Esophagus (tissue), 2 donors: ENCODE measurements at regions not wholly inside any gene's neighbourhood (a gene's known extent, or its start where the extent isn't known, plus 50 kb on each side); places are given as distances from the start of the nearest gene placed in this dataset.
A peak's percentile ranks its signal among the peaks of the same experiment; 100 is the strongest.

Experiments
- H3K27ac ChIP-seq, 2 donors: one replicate each; pipeline ENCODE4 v1.5.1; 2013; ENCODE audit warnings: low read depth in 2 of 2, mild to moderate bottlenecking in 2 of 2, inconsistent platforms in 1 of 2, low read length in 1 of 2, moderate library complexity in 1 of 2
- H3K27me3 ChIP-seq, 2 donors: one replicate each; pipeline ENCODE4 v1.6.1; 2013; ENCODE audit warnings: low read length in 2 of 2, control low read depth in 1 of 2, mild to moderate bottlenecking in 1 of 2; ENCODE audit not compliant: insufficient read depth in 2 of 2, control insufficient read depth in 1 of 2
- H3K36me3 ChIP-seq, 2 donors: one replicate each; pipeline ENCODE4 v1.6.1; 2013; ENCODE audit warnings: low read length in 1 of 2; ENCODE audit not compliant: control insufficient read depth in 2 of 2, insufficient read depth in 2 of 2
- H3K4me1 ChIP-seq, 2 donors: one replicate each; pipeline ENCODE4 v1.6.1; 2013; ENCODE audit warnings: low read length in 1 of 2; ENCODE audit not compliant: control insufficient read depth in 2 of 2, insufficient read depth in 2 of 2
- H3K4me3 ChIP-seq, 2 donors: one replicate each; pipeline ENCODE4 v1.5.1; 2013; ENCODE audit warnings: low read length in 2 of 2, mild to moderate bottlenecking in 2 of 2, low read depth in 1 of 2, moderate library complexity in 1 of 2
- H3K9me3 ChIP-seq, 2 donors: one replicate each; pipeline ENCODE4 v1.6.1; 2013; ENCODE audit warnings: mild to moderate bottlenecking in 2 of 2, low read depth in 1 of 2, low read length in 1 of 2, moderate library complexity in 1 of 2; ENCODE audit not compliant: control insufficient read depth in 2 of 2, insufficient read depth in 1 of 2
- WGBS, 2 donors: extraction: QIAGEN DNeasy Blood & Tissue Kit; methylation state at CpG; one replicate each; pipeline ENCODE4 v1.1.7; 2013; 5-methylcytosine and 5-hydroxymethylcytosine counted together
- donor health status: healthy with polysubstance abuse.
- donor health status: Bipolar disorder and iron deficiency.

GRCh38 chr4:183828125-183828524 lies 77.0 kb upstream of the STOX2 start:
- H3K36me3 ChIP-seq, result no peaks in the 10 kb centered on the region
- no peaks in the 10 kb centered on the region for H3K27me3 ChIP-seq
- H3K4me3 ChIP-seq, result no peak overlapping the region
- H3K27ac ChIP-seq, result peak overlapping the region; percentile 59 to 65
- WGBS, 2 donors, result 29 to 45% methylated on average over 6 of the region's 6 CpGs
- no peaks in the 10 kb centered on the region for H3K9me3 ChIP-seq
- H3K4me1 ChIP-seq, result no peaks in the 10 kb centered on the region

- H3K27ac ChIP-seq, result peak overlapping the region; percentile 42 to 59
- no peaks in the 10 kb centered on the region for H3K9me3 ChIP-seq
- no peaks in the 10 kb centered on the region for H3K36me3 ChIP-seq
- H3K27me3 ChIP-seq, result no peaks in the 10 kb centered on the region
- no peaks in the 10 kb centered on the region for H3K4me1 ChIP-seq
- H3K4me3 ChIP-seq, result no peak overlapping the region
- WGBS, 2 donors, result 43 to 50% methylated on average over 3 of the region's 3 CpGs
Observed at GRCh38 chr4:183828839-183829238, 76.3 kb upstream of the STOX2 start.

GRCh38 chr4:183830438-183830985 lies 74.6 kb upstream of the STOX2 start:
- 29 to 30% methylated on average over 2 of the region's 2 CpGs for WGBS, 2 donors
- Histone ChIP-seq H3K27me3 (no peaks in the 10 kb centered on the region), H3K4me1 (no peaks in the 10 kb centered on the region), H3K27ac (peak overlapping the region; percentile 55 to 83), H3K4me3 (no peak overlapping the region), H3K9me3 (no peaks in the 10 kb centered on the region), H3K36me3 (no peaks in the 10 kb centered on the region)

GRCh38 chr4:183831026-183831446 lies 74.1 kb upstream of the STOX2 start:
- H3K36me3 ChIP-seq, result no peaks in the 10 kb centered on the region
- peak overlapping the region; percentile 55 to 83 for H3K27ac ChIP-seq
- 45 to 49% methylated on average over 9 of the region's 9 CpGs for WGBS, 2 donors
- no peak overlapping the region for H3K4me3 ChIP-seq
- H3K27me3 ChIP-seq, result no peaks in the 10 kb centered on the region
- H3K9me3 ChIP-seq, result no peaks in the 10 kb centered on the region
- no peaks in the 10 kb centered on the region for H3K4me1 ChIP-seq

- 60 to 65% methylated on average over 5 of the region's 5 CpGs for WGBS, 2 donors
- H3K27ac ChIP-seq, result peak overlapping the region in 1 of 2 donors; percentile 1
Observed at GRCh38 chr4:183831683-183832082, 73.4 kb upstream of the STOX2 start.

GRCh38 chr4:183832776-183833450 lies 72.2 kb upstream of the STOX2 start:
- Histone ChIP-seq H3K27me3 (no peaks in the 10 kb centered on the region), H3K36me3 (no peaks in the 10 kb centered on the region), H3K9me3 (no peaks in the 10 kb centered on the region), H3K4me3 (no peak overlapping the region), H3K4me1 (no peaks in the 10 kb centered on the region), H3K27ac (peak overlapping the region in 1 of 2 donors; percentile 9)
- 43 to 70% methylated on average over 9 of the region's 9 CpGs for WGBS, 2 donors

More at GRCh38 chr4:183831683-183832082, 73.4 kb upstream of the STOX2 start:
- Histone ChIP-seq H3K27me3 (no peaks in the 10 kb centered on the region), H3K9me3 (no peaks in the 10 kb centered on the region), H3K36me3 (no peaks in the 10 kb centered on the region), H3K4me1 (no peaks in the 10 kb centered on the region), H3K4me3 (no peak overlapping the region)

- Histone ChIP-seq H3K9me3 (no peaks in the 10 kb centered on the region), H3K27ac (peak overlapping the region; percentile 36 to 57), H3K36me3 (no peaks in the 10 kb centered on the region), H3K4me3 (no peak overlapping the region), H3K27me3 (no peaks in the 10 kb centered on the region), H3K4me1 (no peaks in the 10 kb centered on the region)
- 35 to 45% methylated on average over 9 of the region's 9 CpGs for WGBS, 2 donors
Observed at GRCh38 chr4:183834252-183834651, 70.9 kb upstream of the STOX2 start.

GRCh38 chr4:183837222-183837621 lies 67.9 kb upstream of the STOX2 start:
- Histone ChIP-seq H3K4me3 (no peak overlapping the region), H3K4me1 (no peaks in the 10 kb centered on the region), H3K9me3 (no peaks in the 10 kb centered on the region), H3K27ac (no peak overlapping the region), H3K27me3 (no peaks in the 10 kb centered on the region), H3K36me3 (no peaks in the 10 kb centered on the region)
- WGBS, 2 donors, result 82 to 86% methylated on average over 5 of the region's 5 CpGs

GRCh38 chr4:183838987-183839712 lies 66.0 kb upstream of the STOX2 start:
- Histone ChIP-seq H3K27ac (no peak overlapping the region), H3K4me3 (no peak overlapping the region), H3K4me1 (no peaks in the 10 kb centered on the region), H3K36me3 (no peaks in the 10 kb centered on the region), H3K9me3 (no peaks in the 10 kb centered on the region), H3K27me3 (no peaks in the 10 kb centered on the region)
- 68 to 71% methylated on average over 16 of the region's 16 CpGs for WGBS, 2 donors
